Astrocyte (in vitro differentiated cells and primary cell): ENCODE measurements at regions not wholly inside any gene's neighbourhood (a gene's known extent, or its start where the extent isn't known, plus 50 kb on each side); places are given as distances from the start of the nearest gene placed in this dataset.

Experiments used
- DNase-seq: peaks from one replicate; pipeline ENCODE4 v3.0.0-alpha.2; 2010; ENCODE audit warnings: low read depth
- FAIRE-seq: peaks from 2 replicates; lab custom pipeline; 2011; peaks lifted over from hg19 to GRCh38; lab: Jason Lieb, UNC
- H2AFZ ChIP-seq: 2 replicates; pipeline ENCODE4 v1.6.0; 2012; ENCODE audit warnings: low read depth, low read length, inconsistent platforms
- H3K27ac ChIP-seq: 2 replicates; pipeline ENCODE4 v1.5.1; 2011; ENCODE audit warnings: low read depth, low read length, inconsistent platforms
- H3K27me3 ChIP-seq: 2 replicates; pipeline ENCODE4 v1.6.0; 2011; ENCODE audit warnings: low read length, inconsistent platforms; ENCODE audit not compliant: insufficient read depth
- H3K36me3 ChIP-seq: 2 replicates; pipeline ENCODE4 v1.5.1; 2011; ENCODE audit warnings: low read length, inconsistent platforms; ENCODE audit not compliant: insufficient read depth
- H3K4me1 ChIP-seq: 2 replicates; pipeline ENCODE4 v1.5.1; 2011; ENCODE audit warnings: low read length, inconsistent platforms; ENCODE audit not compliant: insufficient read depth
- H3K4me2 ChIP-seq: 2 replicates; pipeline ENCODE4 v1.6.0; 2012; ENCODE audit warnings: low read length, inconsistent platforms
- H3K4me3 ChIP-seq: 2 replicates; pipeline ENCODE4 v1.5.1; 2011; ENCODE audit warnings: low read depth, mild to moderate bottlenecking, low read length, inconsistent platforms; ENCODE audit not compliant: insufficient read depth
- H3K79me2 ChIP-seq: 2 replicates; pipeline ENCODE4 v1.6.0; 2012; ENCODE audit warnings: mild to moderate bottlenecking, low read length, inconsistent platforms; ENCODE audit not compliant: insufficient read depth
- H3K9ac ChIP-seq: 2 replicates; pipeline ENCODE4 v1.6.0; 2012; ENCODE audit warnings: mild to moderate bottlenecking, low read length, inconsistent platforms
- H3K9me3 ChIP-seq: 2 replicates; pipeline ENCODE4 v1.5.1; 2012; ENCODE audit warnings: low read depth, mild to moderate bottlenecking, low read length, inconsistent platforms; ENCODE audit not compliant: insufficient read depth
- H4K20me1 ChIP-seq: 2 replicates; pipeline ENCODE4 v1.6.0; 2012; ENCODE audit warnings: low read length, inconsistent platforms; ENCODE audit not compliant: insufficient read depth
- H3K27ac Mint-ChIP-seq: one replicate; pipeline ENCODE4 v1.8.0; 2021; ENCODE audit warnings: mild to moderate bottlenecking, mixed read lengths; ENCODE audit not compliant: unreplicated experiment
- H3K27me3 Mint-ChIP-seq: one replicate; pipeline ENCODE4 v1.8.0; 2021; ENCODE audit warnings: low read depth, mixed read lengths; ENCODE audit not compliant: unreplicated experiment
- H3K36me3 Mint-ChIP-seq: one replicate; pipeline ENCODE4 v1.8.0; 2021; ENCODE audit warnings: low read depth, mixed read lengths; ENCODE audit not compliant: unreplicated experiment
- H3K4me1 Mint-ChIP-seq: one replicate; pipeline ENCODE4 v1.8.0; 2021; ENCODE audit warnings: low read depth, mixed read lengths; ENCODE audit not compliant: unreplicated experiment
- H3K4me3 Mint-ChIP-seq: one replicate; pipeline ENCODE4 v1.8.0; 2021; ENCODE audit warnings: mild to moderate bottlenecking, moderate library complexity, mixed read lengths; ENCODE audit not compliant: unreplicated experiment
- H3K9me3 Mint-ChIP-seq: one replicate; pipeline ENCODE4 v1.8.0; 2021; ENCODE audit warnings: mild to moderate bottlenecking, mixed read lengths; ENCODE audit not compliant: unreplicated experiment
- CTCF ChIP-seq: IDR thresholded peaks from 2 replicates; pipeline ENCODE4 v1.5.1; 2011; ENCODE audit warnings: low read depth, mild to moderate bottlenecking, inconsistent platforms, low read length, moderate library complexity; ENCODE audit not compliant: insufficient read depth
- EZH2 ChIP-seq: IDR thresholded peaks from 2 replicates; pipeline ENCODE4 v1.6.1; 2012; ENCODE audit warnings: mild to moderate bottlenecking, low read length, inconsistent platforms; ENCODE audit not compliant: insufficient read depth

GRCh38 chr6:15843226-15843625 is 180.4 kb upstream of the DTNBP1 start:
- Histone ChIP-seq H3K9me3 (no peaks in the 10 kb centered on the region), H3K9ac (no peak overlapping the region), H3K4me2 (no peak overlapping the region), H3K4me1 (no peaks in the 10 kb centered on the region), H4K20me1 (no peaks in the 10 kb centered on the region), H3K4me3 (no peak overlapping the region), H3K36me3 (no peaks in the 10 kb centered on the region), H3K79me2 (no peaks in the 10 kb centered on the region), H3K27me3 (no peaks in the 10 kb centered on the region), H2AFZ (no peak overlapping the region), H3K27ac (no peak overlapping the region)
- H3K27ac Mint-ChIP-seq: no peak overlapping the region
- H3K4me3 Mint-ChIP-seq: no peak overlapping the region
- peaks cover 7% of the 10 kb centered on the region for H3K4me1 Mint-ChIP-seq
- no peaks in the 10 kb centered on the region for H3K27me3 Mint-ChIP-seq
- no peaks in the 10 kb centered on the region for H3K36me3 Mint-ChIP-seq
- TF ChIP-seq EZH2 (no peak), CTCF (no peak)
- FAIRE-seq (no peak), DNase-seq (no peak)
- H3K9me3 Mint-ChIP-seq: no peaks in the 10 kb centered on the region

- FAIRE-seq: no peak
- no peak overlapping the region for H3K4me3 ChIP-seq
- H3K79me2 ChIP-seq: no peaks in the 10 kb centered on the region
- no peak overlapping the region for H2AFZ ChIP-seq
- Mint-ChIP-seq H3K27me3 (no peaks in the 10 kb centered on the region), H3K36me3 (no peaks in the 10 kb centered on the region), H3K9me3 (no peaks in the 10 kb centered on the region), H3K4me3 (no peak overlapping the region), H3K27ac (no peak overlapping the region), H3K4me1 (peaks cover 7% of the 10 kb centered on the region)
- H3K27me3 ChIP-seq: no peaks in the 10 kb centered on the region
- H3K4me2 ChIP-seq: no peak overlapping the region
- H3K36me3 ChIP-seq: no peaks in the 10 kb centered on the region
- H3K9me3 ChIP-seq: no peaks in the 10 kb centered on the region
- no peak for DNase-seq
- no peak overlapping the region for H3K27ac ChIP-seq
- TF ChIP-seq EZH2 (no peak), CTCF (no peak)
- H3K9ac ChIP-seq: no peak overlapping the region
- no peaks in the 10 kb centered on the region for H3K4me1 ChIP-seq
- no peaks in the 10 kb centered on the region for H4K20me1 ChIP-seq
Observed at GRCh38 chr6:15842727-15843117, 179.9 kb upstream of the DTNBP1 start.

GRCh38 chr6:15841937-15842726 is 179.3 kb upstream of the DTNBP1 start:
- H3K9ac ChIP-seq: no peak overlapping the region
- H3K4me2 ChIP-seq: no peak overlapping the region
- no peaks in the 10 kb centered on the region for H3K9me3 ChIP-seq
- H4K20me1 ChIP-seq: no peaks in the 10 kb centered on the region
- no peaks in the 10 kb centered on the region for H3K79me2 ChIP-seq
- Mint-ChIP-seq H3K9me3 (no peaks in the 10 kb centered on the region), H3K27me3 (no peaks in the 10 kb centered on the region), H3K27ac (no peak overlapping the region), H3K4me1 (peaks cover 7% of the 10 kb centered on the region), H3K36me3 (no peaks in the 10 kb centered on the region), H3K4me3 (no peak overlapping the region)
- no peak overlapping the region for H3K27ac ChIP-seq
- FAIRE-seq: no peak
- no peak for DNase-seq
- H3K36me3 ChIP-seq: no peaks in the 10 kb centered on the region
- no peak overlapping the region for H3K4me3 ChIP-seq
- H3K4me1 ChIP-seq: no peaks in the 10 kb centered on the region
- TF ChIP-seq CTCF: no peak
- TF ChIP-seq EZH2: no peak
- H3K27me3 ChIP-seq: no peaks in the 10 kb centered on the region
- H2AFZ ChIP-seq: no peak overlapping the region
